Neuronal stem cell (in vitro differentiated cells): ENCODE measurements at regions not wholly inside any gene's neighbourhood (a gene's known extent, or its start where the extent isn't known, plus 50 kb on each side); places are given as distances from the start of the nearest gene placed in this dataset.

Experiments
- DNase-seq: peaks from one replicate; pipeline ENCODE4 v3.0.0-alpha.2; 2013; ENCODE audit warnings: low spot score
- H2AFZ ChIP-seq: one replicate; pipeline ENCODE4 v1.6.1; 2013; ENCODE audit warnings: mild to moderate bottlenecking, low read length, inconsistent platforms
- H2AK5ac ChIP-seq: 2 replicates; pipeline ENCODE4 v1.6.1; 2013; ENCODE audit warnings: low read depth, mild to moderate bottlenecking, inconsistent platforms, low read length, moderate library complexity, mixed read lengths
- H2BK120ac ChIP-seq: 2 replicates; pipeline ENCODE4 v1.6.1; 2013; ENCODE audit warnings: low read depth, mild to moderate bottlenecking, inconsistent platforms, low read length, moderate library complexity, mixed read lengths
- H2BK12ac ChIP-seq: one replicate; pipeline ENCODE4 v1.6.1; 2013; ENCODE audit warnings: low read length, inconsistent platforms
- H2BK15ac ChIP-seq: 2 replicates; pipeline ENCODE4 v1.6.1; 2013; ENCODE audit warnings: mild to moderate bottlenecking, low read length, inconsistent platforms, mixed read lengths
- H2BK5ac ChIP-seq: one replicate; pipeline ENCODE4 v1.6.1; 2013; ENCODE audit warnings: inconsistent platforms, mild to moderate bottlenecking, low read length, moderate library complexity
- H3K14ac ChIP-seq: one replicate; pipeline ENCODE4 v1.6.1; 2013; ENCODE audit warnings: low read length, inconsistent platforms
- H3K18ac ChIP-seq: 2 replicates; pipeline ENCODE4 v1.6.1; 2013; ENCODE audit warnings: low read length, inconsistent platforms
- H3K23ac ChIP-seq: 2 replicates; pipeline ENCODE4 v1.6.1; 2013; ENCODE audit warnings: low read depth, mild to moderate bottlenecking, mixed read lengths, low read length, inconsistent platforms; ENCODE audit not compliant: poor library complexity
- H3K27ac ChIP-seq: replicated peaks from 3 replicates; pipeline ENCODE4 v1.5.1; 2013; ENCODE audit warnings: low read length, inconsistent platforms
- H3K27me3 ChIP-seq, 3 experiments: 2 replicates each; pipeline ENCODE4 v1.6.1; 2013; ENCODE audit warnings: low read length in 3 of 3, mild to moderate bottlenecking in 2 of 3, inconsistent platforms in 1 of 3, low read depth in 1 of 3, mixed read lengths in 1 of 3, moderate library complexity in 1 of 3; ENCODE audit not compliant: control insufficient read depth in 3 of 3, insufficient read depth in 3 of 3
- H3K36me3 ChIP-seq, 2 donors: replicated peaks in 1 of 2; 2 replicates each; pipeline ENCODE4 v1.6.1; 2013; ENCODE audit warnings: low read length in 2 of 2; ENCODE audit not compliant: control insufficient read depth in 2 of 2, insufficient read depth in 2 of 2
- H3K4ac ChIP-seq: 2 replicates; pipeline ENCODE4 v1.6.1; 2013; ENCODE audit warnings: inconsistent platforms, mild to moderate bottlenecking, low read length, moderate library complexity
- H3K4me1 ChIP-seq, 2 donors: 1 replicate in 1 of 2; 2 replicates in 1 of 2; pipeline ENCODE4 v1.6.1; 2013; ENCODE audit warnings: low read length in 2 of 2, low read depth in 1 of 2; ENCODE audit not compliant: control insufficient read depth in 2 of 2, insufficient read depth in 1 of 2
- H3K4me2 ChIP-seq: one replicate; pipeline ENCODE4 v1.6.1; 2013; ENCODE audit warnings: mild to moderate bottlenecking, low read length, inconsistent platforms; ENCODE audit not compliant: insufficient read depth, poor library complexity, severe bottlenecking
- H3K4me3 ChIP-seq, 2 donors: 2 replicates each; pipeline ENCODE4 v1.5.1; 2013; ENCODE audit warnings: low read length in 2 of 2, mild to moderate bottlenecking in 2 of 2, inconsistent platforms in 1 of 2, moderate library complexity in 1 of 2
- H3K79me1 ChIP-seq: one replicate; pipeline ENCODE4 v1.6.1; 2013; ENCODE audit warnings: low read depth, mild to moderate bottlenecking, inconsistent platforms, low read length, moderate library complexity
- H3K9ac ChIP-seq: one replicate; pipeline ENCODE4 v1.6.1; 2013; ENCODE audit warnings: mild to moderate bottlenecking, low read depth, low read length, inconsistent platforms; ENCODE audit not compliant: poor library complexity
- H3K9me3 ChIP-seq, 2 donors: replicated peaks in 1 of 2; 2 replicates each; pipeline versions ENCODE3 to v1.6.1; 2013; ENCODE audit warnings: low read length in 2 of 2, mild to moderate bottlenecking in 2 of 2, inconsistent platforms in 1 of 2, low read depth in 1 of 2, mixed read lengths in 1 of 2, moderate library complexity in 1 of 2; ENCODE audit not compliant: control insufficient read depth in 2 of 2, insufficient read depth in 1 of 2
- H4K8ac ChIP-seq: one replicate; pipeline ENCODE4 v1.6.1; 2013; ENCODE audit warnings: low read depth, mild to moderate bottlenecking, inconsistent platforms, low read length, moderate library complexity
- H4K91ac ChIP-seq: one replicate; pipeline ENCODE4 v1.6.1; 2013; ENCODE audit warnings: low read length, low read depth, mild to moderate bottlenecking, inconsistent platforms; ENCODE audit not compliant: poor library complexity
- WGBS, 2 donors: extraction: QIAGEN DNeasy Blood & Tissue Kit; methylation state at CpG; one replicate each; pipeline ENCODE4 v1.1.7; 2013; ENCODE audit warnings: missing lambda C conversion rate in 2 of 2, mixed read lengths in 1 of 2; ENCODE audit not compliant: insufficient read length in 2 of 2, insufficient replicate concordance in 1 of 2; ENCODE audit errors: extremely low coverage in 2 of 2; 5-methylcytosine and 5-hydroxymethylcytosine counted together

DNA sequence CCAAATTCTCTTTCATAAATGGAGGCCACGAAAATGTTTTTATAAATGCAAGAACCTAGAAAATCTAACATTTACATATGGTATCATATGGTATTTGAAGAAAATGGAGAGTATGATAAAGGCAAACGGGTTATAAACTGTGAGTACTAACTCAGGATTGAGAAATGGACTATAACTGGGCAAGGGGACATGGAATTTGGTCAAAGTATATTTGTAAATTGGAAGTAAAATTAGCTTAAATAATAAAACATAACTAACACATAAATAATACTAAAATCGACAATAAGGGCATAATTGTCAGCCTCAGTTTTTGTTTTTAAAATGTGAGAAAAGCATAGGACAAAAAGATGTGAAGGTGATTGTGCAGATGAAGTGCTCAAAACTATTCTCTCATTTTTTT lies 1516.3 kb upstream of the MIR17HG start:
- Histone ChIP-seq H3K27ac (no peak overlapping the region), H2BK5ac (no peak overlapping the region), H3K9ac (no peak overlapping the region), H3K27me3 (no peaks in the 10 kb centered on the region), H3K4me1 (peaks cover 0 to 6% of the 10 kb centered on the region in 2 donors), H3K4ac (no peak overlapping the region), H3K79me1 (no peaks in the 10 kb centered on the region), H2AFZ (no peak overlapping the region), H3K23ac (no peak overlapping the region), H3K36me3 (no peaks in the 10 kb centered on the region), H4K91ac (no peak overlapping the region), H3K4me3 (no peak overlapping the region), H3K14ac (no peak overlapping the region), H3K9me3 (no peaks in the 10 kb centered on the region), H2AK5ac (no peak overlapping the region), H3K18ac (no peak overlapping the region), H2BK12ac (no peak overlapping the region), H2BK15ac (no peak overlapping the region), H3K4me2 (no peak overlapping the region), H2BK120ac (no peak overlapping the region), H4K8ac (no peak overlapping the region)
- no CpG with 5 or more reads among the region's 3 CpGs for WGBS, 2 donors
- no peak for DNase-seq

DNA sequence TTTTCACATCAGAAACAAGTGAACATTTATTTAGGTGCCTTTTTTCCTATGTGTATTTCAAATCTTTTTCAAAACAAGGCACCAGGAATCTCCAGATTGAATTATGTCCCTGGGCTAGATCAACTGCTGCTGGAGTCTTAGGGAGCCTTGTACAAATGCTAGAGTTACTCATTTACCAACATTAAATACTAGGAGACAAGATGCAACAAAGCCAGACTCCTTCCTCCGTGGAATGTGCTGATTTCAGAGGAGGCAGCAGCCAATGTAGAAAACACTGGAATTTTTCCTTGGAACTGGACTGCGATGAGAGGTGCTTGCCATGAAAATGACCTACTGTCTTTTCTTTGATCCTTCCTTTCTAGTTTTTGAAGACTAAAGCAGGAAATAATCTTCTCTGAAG lies 1514.7 kb upstream of the MIR17HG start:
- Histone ChIP-seq H3K4me1 (peaks cover 0 to 6% of the 10 kb centered on the region in 2 donors), H3K9me3 (no peaks in the 10 kb centered on the region), H3K27me3 (no peaks in the 10 kb centered on the region), H3K23ac (no peak overlapping the region), H2BK12ac (no peak overlapping the region), H2BK120ac (no peak overlapping the region), H2AK5ac (no peak overlapping the region), H2BK5ac (no peak overlapping the region), H2AFZ (no peak overlapping the region), H3K9ac (no peak overlapping the region), H3K18ac (no peak overlapping the region), H3K79me1 (no peaks in the 10 kb centered on the region), H3K4ac (no peak overlapping the region), H3K4me2 (no peak overlapping the region), H4K91ac (no peak overlapping the region), H3K27ac (no peak overlapping the region), H2BK15ac (no peak overlapping the region), H3K36me3 (no peaks in the 10 kb centered on the region), H3K14ac (no peak overlapping the region), H3K4me3 (no peak overlapping the region), H4K8ac (no peak overlapping the region)
- WGBS, 2 donors: no CpG with 5 or more reads among the region's 2 CpGs
- no peak for DNase-seq

- H3K9me3 ChIP-seq: peaks cover 0 to 2% of the 10 kb centered on the region in 2 donors
- H3K4ac ChIP-seq: no peak overlapping the region
- H3K14ac ChIP-seq: no peak overlapping the region
- H3K36me3 ChIP-seq: no peaks in the 10 kb centered on the region
- no peak overlapping the region for H2BK5ac ChIP-seq
- DNase-seq: no peak
- no peak overlapping the region for H3K4me2 ChIP-seq
- H2BK12ac ChIP-seq: no peak overlapping the region
- H2AFZ ChIP-seq: no peak overlapping the region
- H4K91ac ChIP-seq: no peak overlapping the region
- no peak overlapping the region for H2AK5ac ChIP-seq
- H3K18ac ChIP-seq: no peak overlapping the region
- WGBS, 2 donors: no CpG with 5 or more reads among the region's 1 CpG
- no peak overlapping the region for H2BK15ac ChIP-seq
- no peak overlapping the region for H3K4me3 ChIP-seq
- H4K8ac ChIP-seq: no peak overlapping the region
- H2BK120ac ChIP-seq: no peak overlapping the region
- no peak overlapping the region for H3K23ac ChIP-seq
- H3K4me1 ChIP-seq: no peaks in the 10 kb centered on the region
- no peak overlapping the region for H3K27ac ChIP-seq
- no peak overlapping the region for H3K9ac ChIP-seq
- no peaks in the 10 kb centered on the region for H3K27me3 ChIP-seq
- no peaks in the 10 kb centered on the region for H3K79me1 ChIP-seq
These were observed 1503.9 kb upstream of the MIR17HG start for GRCh38 chr13:89843621-89844020.

GRCh38 chr13:89845874-89846273 lies 1501.6 kb upstream of the MIR17HG start:
- Histone ChIP-seq H3K9ac (no peak overlapping the region), H4K91ac (no peak overlapping the region), H3K4me3 (no peak overlapping the region), H3K79me1 (no peaks in the 10 kb centered on the region), H4K8ac (no peak overlapping the region), H3K4me1 (no peaks in the 10 kb centered on the region), H2BK120ac (no peak overlapping the region), H3K27ac (no peak overlapping the region), H2AFZ (no peak overlapping the region), H3K18ac (no peak overlapping the region), H2BK5ac (no peak overlapping the region), H3K23ac (no peak overlapping the region), H3K27me3 (no peaks in the 10 kb centered on the region), H3K4me2 (no peak overlapping the region), H2BK15ac (no peak overlapping the region), H3K4ac (no peak overlapping the region), H2BK12ac (no peak overlapping the region), H3K36me3 (no peaks in the 10 kb centered on the region), H3K9me3 (peaks cover 0 to 2% of the 10 kb centered on the region in 2 donors), H3K14ac (no peak overlapping the region), H2AK5ac (no peak overlapping the region)
- no peak for DNase-seq
- WGBS, 2 donors: no CpG with 5 or more reads among the region's 3 CpGs
